CD4-positive, alpha-beta T cell treated with Interleukin-10 for 1 hour (primary cell): ENCODE measurements at regions not wholly inside any gene's neighbourhood (a gene's known extent, or its start where the extent isn't known, plus 50 kb on each side); places are given as distances from the start of the nearest gene placed in this dataset.

Source experiments
- DNase-seq: peaks from one replicate; pipeline ENCODE4 v3.0.0-alpha.2; 2020

DNA sequence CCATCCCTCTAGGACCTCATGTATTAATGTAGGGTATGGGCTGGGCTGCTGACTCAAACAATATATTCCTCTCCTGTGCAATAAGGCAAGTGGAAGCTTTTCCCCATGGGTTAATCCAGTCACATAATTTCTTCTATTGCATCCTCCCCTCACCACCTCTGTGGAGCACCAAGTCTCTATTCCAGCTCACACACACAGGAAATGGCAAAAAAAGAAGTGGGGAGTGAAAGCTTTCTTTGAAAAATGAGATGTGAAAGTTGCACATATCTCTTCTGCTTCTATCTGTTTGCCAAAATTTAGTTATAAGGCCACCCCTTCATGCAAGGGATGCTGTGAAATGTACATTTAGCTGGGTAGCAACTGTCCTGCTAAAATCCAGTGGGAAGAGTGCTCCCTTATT, 121.3 kb downstream of the CDC42EP3 start:
- no peak for DNase-seq

DNA sequence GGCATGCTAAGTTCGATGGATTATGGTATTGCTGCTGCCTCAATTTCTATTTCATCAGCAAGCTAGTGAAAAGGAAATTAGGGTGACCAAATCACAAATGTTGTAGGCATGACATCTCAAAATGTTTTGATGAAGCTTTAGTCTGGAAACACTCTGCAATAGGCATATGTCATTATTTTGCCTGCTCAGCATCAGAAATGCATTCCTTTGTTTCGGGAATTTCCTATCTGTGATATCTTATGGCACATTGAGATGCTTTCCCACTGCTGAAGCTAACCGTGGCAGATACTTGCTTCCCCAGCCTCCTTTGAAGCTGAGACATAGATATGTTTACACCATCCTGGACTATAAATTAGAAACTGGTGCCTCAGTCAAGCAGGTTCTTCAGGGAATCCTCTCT, 119.7 kb downstream of the CDC42EP3 start:
- DNase-seq, result no peak

DNA sequence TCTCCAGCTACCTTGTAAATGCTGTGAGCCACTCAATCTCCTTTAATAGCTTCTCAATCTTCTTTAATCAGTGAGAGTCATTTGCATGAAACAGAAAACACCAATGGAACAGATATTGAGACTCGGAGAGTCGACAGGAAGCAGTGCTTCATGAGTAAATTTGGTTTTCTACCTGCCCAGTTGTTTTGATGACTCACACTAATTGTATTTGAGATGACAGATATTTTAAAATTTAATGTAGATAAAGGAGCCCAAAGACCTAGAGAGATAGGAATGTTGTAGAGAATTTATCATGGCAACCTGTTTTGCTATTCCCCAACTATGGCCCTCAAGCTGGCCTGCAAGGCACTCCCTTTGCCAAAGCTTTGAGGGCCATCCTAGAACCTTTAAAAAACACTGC, 119.1 kb downstream of the CDC42EP3 start:
- DNase-seq, result no peak

DNA sequence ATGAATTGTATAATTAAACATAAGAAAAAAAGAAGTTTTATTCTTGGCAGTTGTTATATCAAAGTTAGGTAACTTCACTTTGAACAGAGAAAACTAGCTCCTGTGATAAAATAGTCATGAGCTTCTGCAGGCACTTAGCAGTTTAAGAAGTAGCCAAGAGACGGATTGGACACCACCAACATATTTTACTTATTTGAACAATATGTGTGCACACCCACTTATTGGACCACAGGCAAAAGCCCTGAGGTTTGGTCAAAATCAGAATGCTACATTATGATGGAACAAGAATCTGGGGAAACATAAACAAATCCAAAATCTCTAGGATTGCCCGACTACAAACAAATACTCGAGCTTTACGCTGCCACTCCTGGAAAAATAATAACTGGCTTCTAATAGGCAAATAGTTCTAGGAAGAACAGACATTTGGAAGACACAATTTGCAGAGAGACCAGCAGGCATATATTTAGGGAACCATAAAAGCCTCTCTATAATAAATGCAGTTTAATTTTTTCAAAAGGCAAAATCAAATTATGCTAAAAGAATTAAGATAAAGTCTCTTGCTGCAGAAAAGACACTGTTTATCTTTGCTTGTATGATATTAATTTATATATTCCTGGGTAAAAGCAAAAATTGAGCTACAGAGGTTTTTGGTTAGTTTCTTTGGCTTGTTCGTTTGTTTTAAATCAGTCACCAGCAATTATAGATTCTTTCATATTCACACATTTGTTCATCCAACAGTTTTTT, 117.9 kb downstream of the CDC42EP3 start:
- no peak for DNase-seq

DNA sequence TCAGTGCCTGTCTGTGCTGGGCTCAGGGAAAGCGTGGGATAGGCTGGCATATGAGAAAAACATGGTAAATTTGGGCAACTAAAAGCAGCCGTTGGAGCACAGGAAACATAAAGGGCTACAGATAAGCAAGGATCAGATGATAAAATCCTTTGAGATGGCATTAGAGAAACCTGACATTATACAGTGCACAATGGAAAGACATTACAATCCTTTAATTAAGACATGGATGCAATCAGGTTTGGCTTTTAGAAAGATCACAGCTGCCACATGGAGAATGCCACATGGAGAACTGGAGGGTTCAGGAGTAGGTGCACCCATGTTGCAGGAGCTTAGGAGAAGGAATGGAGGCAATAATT, 117.3 kb downstream of the CDC42EP3 start:
- no peak for DNase-seq

DNA sequence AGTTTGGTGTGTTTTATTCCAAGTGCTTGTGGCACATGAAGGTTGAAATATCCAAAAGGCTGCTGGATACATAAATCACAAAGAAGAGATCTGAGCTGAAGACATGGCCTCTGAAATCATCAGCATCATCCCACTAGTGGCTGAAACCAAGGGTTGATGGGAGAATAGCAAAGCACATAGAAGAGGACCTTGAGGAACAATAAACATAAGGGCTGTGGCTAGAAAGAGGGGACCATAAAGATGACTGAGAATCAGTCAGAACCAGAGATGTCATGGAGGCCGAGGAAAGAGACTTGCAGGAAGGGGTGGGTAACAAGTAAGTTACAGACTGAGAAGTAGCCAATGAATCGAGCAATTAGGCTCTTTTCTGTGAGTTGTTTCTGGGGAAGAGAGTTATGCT, 116.8 kb downstream of the CDC42EP3 start:
- no peak for DNase-seq

DNA sequence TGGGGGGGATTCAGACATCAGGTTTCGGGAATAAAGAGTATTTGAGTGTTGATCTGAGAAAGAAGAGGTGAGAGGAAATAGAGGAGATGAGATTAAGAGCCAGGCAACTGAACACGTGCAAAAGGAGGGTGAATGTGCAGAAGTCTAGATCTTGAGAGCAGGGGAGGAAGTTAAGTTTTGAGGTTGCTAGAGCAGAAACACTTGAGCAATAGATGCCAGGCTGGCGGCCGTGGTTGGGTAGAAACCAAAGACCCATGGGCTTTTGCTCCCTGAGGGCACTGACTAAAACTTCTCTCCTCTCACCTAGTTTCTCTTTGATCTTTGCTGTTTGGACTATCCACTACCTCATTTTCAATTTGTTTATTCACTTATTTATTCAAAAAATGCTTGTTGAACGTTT, 116.0 kb downstream of the CDC42EP3 start:
- peak; percentile 25 for DNase-seq

DNA sequence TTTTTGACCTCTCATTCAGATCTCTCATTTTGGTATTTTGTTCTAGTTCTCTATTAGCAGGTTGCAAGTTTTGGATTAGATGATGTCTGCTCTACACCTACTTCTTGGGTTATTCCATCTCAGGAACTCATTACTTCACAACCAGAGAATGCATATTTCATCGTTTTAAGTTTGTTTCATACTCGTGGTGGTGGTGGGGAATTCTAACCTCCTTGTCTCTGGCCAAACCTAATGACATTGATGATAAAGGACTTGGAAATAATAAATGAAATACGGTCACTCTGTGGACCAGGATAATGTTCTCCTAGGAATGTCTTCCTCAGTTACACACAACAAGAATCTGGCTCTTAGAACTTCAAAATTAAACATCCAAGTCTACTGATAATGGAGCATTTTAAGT, 115.2 kb downstream of the CDC42EP3 start:
- no peak for DNase-seq

DNA sequence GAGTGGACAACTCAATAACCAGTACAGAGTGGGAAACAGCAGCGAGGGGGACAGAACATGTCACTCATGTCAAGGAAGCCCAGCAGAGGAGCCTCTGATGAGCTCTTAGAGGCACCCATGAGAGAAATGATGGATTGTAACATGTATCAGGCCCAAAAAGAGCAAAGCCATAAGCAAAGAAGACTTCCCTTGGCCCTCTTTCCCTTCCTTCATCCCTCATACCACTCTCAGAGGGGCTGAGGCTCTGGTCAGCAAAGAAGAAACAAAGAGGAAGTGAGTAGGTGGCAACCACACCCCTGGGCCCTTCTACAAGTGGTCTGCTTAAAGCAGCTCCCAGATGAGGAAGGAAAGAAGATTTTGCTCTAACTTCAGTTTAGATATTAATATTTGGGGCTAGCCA, 112.8 kb downstream of the CDC42EP3 start:
- DNase-seq, result no peak

DNA sequence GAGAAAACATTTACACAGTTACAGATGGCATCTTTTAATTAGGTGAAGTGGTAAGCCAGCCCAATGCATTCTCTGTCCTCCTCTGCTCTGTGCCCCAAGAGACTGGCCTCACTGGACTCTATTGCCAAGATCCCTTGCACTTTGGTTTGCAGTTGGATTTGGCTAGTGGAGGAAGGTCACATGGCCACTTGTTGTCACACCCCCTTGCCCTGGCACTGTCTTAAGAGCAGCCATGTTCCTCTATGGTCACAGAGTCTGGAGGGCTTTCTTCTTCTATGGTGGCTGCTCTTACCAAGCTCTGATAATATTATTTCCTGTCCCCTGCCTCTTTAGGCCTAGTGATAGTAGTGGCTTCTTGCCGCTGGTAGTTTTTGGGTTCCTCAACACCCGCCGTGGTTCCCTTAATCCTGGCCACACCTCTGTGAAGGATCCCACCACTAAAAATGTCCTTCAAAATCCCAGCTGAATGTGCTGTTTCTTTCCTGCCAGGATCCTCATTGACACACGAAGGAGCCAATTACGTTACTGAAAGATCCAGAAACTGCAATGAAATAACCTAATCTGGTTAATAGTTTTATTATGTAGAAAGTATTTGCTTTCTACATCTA, 111.1 kb downstream of the CDC42EP3 start:
- no peak for DNase-seq

DNA sequence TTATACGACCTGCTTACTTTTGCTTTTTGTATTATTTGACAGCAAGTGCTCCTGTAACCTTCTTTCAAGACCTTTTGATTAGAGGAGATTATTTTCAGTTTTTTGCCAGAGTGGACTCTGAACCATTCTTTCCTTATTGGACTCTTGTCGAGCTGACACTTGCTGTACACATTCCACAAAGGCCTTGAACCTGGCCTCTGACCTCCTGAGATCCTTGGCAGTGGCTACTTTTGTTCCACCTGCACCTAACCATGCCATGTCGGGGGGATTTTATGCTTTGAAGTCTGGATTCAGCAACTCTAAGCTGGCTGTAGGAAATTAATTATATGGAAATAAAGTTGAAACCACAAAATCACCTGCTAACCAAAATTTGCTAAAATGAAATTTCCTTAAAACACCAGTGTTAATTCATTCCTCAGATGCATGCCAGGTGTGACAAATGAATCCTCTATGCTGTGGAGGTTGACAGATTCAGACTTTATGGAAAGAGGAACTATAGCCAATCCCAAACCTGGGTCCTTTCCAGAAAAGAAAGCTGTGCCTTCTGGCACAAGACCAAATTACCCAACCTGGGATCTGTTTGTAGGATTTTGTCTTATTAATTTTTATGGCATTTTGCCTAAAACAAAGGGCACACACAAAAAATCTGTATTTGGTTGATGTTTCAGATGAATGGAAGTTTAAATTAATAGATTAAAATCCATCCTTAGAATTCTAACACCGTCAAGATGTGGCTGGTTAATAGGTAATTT, 110.4 kb downstream of the CDC42EP3 start:
- DNase-seq, result no peak

DNA sequence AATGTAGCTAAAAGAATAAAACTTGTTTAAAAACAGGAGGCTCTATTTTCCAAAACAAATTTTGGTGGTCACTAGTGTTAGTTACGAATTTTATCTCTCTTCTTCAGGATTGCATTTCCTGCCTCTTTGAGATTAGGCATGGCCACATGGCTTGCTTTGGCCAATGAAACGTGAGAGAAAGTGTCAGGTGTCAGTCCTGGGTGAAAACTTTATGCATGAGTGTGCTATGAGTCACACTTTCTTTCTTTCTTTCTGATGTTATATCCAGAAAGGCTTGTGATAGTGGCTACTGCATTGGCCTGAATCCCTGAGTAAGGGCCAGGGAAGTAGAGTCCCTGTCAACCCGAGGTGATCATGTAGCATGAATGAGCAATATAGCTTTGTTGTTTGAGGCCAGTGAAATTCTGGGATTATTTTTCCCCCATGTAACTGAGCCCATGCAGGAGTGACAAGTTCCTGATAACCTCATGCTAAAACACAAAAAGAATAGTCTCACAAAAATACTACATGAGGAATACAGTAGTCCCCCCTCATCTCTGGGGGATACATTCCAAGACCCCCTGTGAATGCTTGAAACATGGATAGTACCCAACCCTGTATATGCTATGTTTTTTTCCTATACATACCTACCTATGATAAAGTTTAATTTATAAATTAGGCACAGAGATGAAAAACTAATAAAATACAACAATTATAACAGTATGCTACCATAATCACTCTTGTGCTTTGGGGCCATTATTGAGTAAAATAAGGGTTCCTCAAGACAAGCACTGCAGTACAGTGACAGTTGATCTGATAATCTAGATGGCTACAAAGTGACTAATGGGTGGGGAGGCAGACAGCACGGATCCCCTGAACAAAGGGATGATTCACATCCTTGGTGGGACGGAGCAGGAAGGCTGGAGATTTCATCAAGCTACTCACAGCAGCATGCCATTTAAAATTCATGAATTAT, 109.5 kb downstream of the CDC42EP3 start:
- no peak for DNase-seq

DNA sequence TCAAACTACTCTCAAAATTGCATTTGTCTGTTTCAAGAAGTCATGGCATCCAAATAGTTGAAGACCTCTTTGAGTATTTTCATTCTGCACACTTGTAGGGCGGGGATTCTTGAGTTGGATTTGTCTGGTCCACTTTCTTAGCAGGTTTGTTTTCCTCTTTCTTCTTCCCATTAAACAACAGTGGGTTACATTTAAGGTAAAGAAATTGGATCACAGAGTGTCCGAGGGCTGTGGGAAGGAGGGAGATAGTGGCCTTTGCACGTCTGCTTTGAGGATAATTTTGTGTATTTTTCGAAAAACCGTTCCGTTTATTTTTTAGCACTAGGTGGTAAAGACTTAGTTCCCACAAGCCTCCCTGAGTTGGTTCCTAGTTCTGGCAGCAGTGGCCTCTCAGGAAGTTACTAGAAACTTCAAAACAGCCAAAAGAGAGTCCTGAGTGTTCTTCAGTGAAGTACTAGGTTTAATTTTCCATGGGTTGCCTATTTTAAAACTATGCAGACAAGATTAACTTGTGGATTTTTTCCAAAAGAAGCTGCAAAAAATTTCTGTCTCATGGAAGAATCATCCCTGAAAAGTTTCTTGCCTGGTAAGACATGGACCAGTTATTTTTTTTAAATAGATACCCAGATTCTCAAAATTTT, 107.9 kb downstream of the CDC42EP3 start:
- no peak for DNase-seq

DNA sequence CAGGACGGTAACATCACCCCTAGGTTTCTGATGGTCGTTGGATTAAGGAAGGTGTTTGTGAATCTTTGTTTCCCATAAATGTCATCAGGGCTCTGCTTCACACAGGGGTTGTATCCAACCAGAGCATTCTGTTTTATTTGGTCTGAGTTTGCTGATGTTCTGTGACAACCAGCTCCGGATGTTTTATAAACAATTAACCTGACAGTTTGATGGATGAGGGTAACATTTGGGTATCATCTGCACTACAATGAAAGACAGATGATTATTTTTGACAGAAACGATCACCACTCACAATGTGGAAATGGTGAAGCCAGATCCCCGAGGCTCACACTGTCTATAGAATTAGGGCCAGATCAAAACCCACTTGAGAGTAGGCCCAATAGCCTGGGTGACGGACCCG, 107.1 kb downstream of the CDC42EP3 start:
- no peak for DNase-seq

DNA sequence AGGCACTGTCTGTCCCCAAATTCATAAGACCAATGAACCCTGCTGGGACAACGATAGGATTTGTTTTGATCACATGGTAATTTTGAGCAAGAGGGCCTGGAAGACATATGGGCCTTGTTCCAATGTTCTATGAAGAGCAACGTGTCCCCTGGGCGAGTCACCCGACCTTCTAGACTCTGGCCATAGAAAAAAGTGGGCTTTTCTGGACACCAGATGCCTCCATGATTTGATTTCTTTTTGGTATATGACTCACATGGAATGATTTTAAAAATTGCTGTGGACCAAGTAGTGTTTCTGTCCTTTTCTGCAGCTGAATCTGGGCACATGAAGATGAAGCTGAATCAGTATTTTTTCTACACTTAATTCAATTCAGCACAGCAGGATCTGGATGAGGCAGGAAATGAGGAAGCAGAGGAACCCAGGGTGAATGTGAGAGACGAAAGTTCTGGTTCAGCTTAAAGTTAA, 104.9 kb downstream of the CDC42EP3 start:
- no peak for DNase-seq

DNA sequence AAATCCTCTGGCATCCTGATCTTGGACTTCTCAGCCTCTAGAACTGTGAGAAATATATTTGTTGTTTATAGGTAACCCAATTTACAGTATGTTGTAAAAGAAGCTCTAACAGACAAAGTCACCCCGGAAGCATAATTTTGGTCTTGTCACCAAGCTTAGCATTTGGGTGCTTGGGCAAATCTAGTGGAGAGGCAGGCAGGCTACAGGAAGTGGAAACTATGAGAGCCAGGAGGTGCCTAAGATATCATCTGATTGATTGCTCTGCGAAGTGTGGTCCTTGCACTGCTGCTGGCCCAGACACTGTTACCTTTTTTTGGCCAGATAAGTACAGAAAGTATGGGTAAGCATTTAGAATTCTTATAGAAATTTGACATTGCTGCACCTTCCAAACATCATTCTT, 102.9 kb downstream of the CDC42EP3 start:
- DNase-seq, result peak; percentile 33

DNA sequence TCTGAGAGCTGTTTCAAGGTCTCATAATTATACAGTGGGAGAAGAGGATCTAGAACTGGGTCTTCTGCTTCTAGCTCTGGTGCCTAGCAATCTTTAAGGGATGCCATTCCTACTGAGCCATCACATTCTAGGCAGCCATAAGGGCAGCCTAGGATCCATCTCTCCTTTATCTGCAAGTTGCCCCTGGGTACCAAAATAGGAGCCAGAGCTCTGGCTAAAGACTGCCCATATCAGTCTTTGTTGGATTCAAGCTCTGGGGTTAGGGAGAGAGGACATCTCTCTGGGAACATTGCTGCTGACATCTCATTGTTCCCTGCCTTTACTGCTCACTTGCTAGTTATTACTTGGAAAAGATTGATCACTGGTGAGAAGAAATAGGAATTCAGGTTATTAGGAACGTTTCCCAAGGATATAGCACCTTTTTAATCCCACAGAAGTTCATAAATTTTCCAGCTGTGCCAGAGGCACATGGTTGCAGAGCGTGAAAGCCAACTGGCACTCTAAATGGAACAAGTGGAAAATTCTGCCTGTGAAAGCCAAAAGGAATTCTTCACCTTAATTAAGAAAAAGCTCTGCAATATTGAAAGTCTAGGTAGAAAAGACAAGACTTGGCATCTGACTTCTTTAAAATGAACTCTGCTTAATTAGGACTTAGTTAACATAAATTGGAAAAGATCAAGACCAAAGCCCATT, 102.2 kb downstream of the CDC42EP3 start:
- no peak for DNase-seq

DNA sequence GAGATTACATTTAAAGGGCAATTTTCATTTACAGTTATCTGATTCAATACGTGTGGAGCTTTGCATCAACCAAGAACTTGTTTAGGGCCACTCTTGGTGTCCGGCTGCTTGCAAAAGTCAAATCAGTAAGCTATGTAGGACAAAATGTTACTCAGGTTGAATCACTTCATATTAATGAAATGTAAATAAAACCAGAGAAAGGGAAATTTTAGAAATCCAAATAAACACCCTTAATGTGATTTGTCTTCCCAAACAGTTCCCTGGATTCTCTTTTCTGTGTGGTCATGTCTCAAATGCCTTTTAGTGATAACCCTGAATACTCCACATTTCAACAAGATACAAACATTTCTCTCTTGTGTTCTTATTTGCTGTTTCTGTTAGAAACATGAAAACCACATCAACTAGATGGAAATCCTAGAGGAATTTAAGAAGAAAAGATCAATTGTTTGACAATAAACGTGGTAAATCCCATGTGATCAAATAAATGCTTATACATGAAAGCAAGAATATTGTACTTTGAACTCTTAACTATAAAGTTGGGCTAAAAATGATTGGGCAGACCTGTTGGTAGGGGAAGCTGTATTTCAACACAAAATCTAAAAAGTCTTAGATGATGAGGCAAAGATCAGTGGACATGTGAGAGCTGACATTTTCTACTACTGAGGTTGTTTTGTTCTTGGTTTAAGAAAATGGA, 101.3 kb downstream of the CDC42EP3 start:
- DNase-seq, result no peak

DNA sequence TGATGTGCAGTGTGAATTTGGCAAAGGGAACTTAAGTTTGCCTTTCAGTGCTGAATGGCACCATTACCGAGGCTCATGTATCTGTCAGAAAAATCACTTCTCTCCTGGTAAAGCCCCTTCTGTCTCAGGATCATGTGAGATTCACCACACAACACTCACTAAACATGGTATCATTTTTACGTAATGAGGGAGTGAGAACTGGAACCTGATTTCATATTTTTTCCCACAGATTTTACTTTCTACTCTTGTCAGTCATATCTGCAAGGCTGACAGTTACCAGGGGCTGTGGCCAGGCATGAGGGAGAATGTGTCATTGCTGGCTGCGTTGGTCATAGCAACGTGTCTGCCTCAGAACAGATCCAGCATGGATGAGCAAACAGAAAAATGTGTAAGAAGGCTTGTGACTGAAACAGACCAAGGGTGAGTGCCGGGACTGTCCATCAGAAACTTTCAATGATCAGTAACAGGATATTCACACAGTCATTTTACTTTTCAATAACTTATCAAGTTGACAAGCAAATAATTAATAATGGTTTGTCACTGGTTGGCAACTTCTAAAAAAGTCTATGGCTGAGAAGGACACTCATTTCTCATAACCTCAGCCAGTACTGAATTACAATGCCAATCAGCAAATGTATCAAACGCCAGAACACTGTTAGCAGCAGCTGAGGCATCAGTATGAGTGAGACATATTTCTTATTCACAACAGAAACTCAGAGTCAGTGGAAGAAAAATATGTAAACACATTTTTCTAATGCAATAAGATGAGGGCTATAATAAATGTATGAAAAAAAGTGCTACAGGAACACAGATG, 100.5 kb downstream of the CDC42EP3 start:
- no peak for DNase-seq

DNA sequence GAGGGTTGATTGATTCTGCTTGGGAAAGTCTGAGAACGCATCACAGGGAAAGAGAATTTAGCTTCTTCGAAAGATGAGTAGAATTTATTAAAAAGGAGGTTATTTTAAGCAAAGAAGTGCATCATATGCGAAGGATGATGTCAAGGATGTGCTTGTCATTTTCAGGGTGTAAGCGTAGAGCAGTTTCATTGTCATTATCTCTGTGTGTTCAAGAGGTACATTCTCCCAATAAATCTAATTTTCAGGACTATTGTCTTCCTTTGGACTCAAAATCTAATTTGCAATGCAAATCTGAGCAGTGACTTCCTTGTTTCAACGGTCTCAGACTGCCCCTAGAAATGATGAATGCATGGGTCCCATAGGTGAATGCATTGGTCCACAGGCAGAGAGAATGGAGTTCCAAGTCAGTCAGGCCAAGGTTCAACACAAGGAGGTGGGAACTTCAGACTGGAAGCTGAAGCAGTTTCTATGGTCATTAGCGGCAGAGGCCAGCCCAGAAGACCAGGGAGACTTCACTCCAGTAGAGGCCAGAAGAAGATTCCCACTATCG, 99.8 kb downstream of the CDC42EP3 start:
- no peak for DNase-seq
